Hepatocyte (in vitro differentiated cells): ENCODE measurements at regions not wholly inside any gene's neighbourhood (a gene's known extent, or its start where the extent isn't known, plus 50 kb on each side); places are given as distances from the start of the nearest gene placed in this dataset.
"Not testable (repeated sequence)": the region's sequence is repeated elsewhere in the genome, so short reads cannot be mapped to it uniquely, and the experiment has no call there.

Experiments
- DNase-seq: peaks from one replicate; pipeline ENCODE4 v3.0.0-alpha.2; 2016; ENCODE audit warnings: low spot score
- H2AFZ ChIP-seq: fragments of 200-600 bp; sonication (generic); 2 replicates; pipeline ENCODE4 v1.6.0; 2016; ENCODE audit warnings: antibody characterized with exemption, mild to moderate bottlenecking
- H3K27ac ChIP-seq: fragments of 200-600 bp; sonication (generic); 2 replicates; pipeline ENCODE4 v1.5.1; 2016; ENCODE audit warnings: mild to moderate bottlenecking
- H3K27me3 ChIP-seq: fragments of 200-600 bp; sonication (generic); 2 replicates; pipeline ENCODE4 v1.6.1; 2016
- H3K36me3 ChIP-seq: fragments of 200-600 bp; sonication (generic); replicated peaks from 2 replicates; pipeline ENCODE4 v1.5.1; 2016; ENCODE audit warnings: low read depth; ENCODE audit not compliant: insufficient read depth
- H3K4me1 ChIP-seq: fragments of 200-600 bp; sonication (generic); 2 replicates; pipeline ENCODE4 v1.5.1; 2016; ENCODE audit warnings: mild to moderate bottlenecking, moderate library complexity; ENCODE audit not compliant: insufficient read depth
- H3K4me2 ChIP-seq: fragments of 200-600 bp; sonication (generic); 2 replicates; pipeline ENCODE4 v1.6.0; 2016
- H3K4me3 ChIP-seq: fragments of 200-600 bp; sonication (generic); 2 replicates; pipeline ENCODE4 v1.5.1; 2016; ENCODE audit warnings: mild to moderate bottlenecking
- H3K79me2 ChIP-seq: fragments of 200-600 bp; sonication (generic); 2 replicates; pipeline ENCODE4 v1.6.0; 2017; ENCODE audit warnings: mild to moderate bottlenecking
- H3K9me2 ChIP-seq: fragments of 200-600 bp; sonication (generic); replicated peaks from 2 replicates; pipeline ENCODE4 v1.6.0; 2017; ENCODE audit warnings: mild to moderate bottlenecking; ENCODE audit not compliant: insufficient read depth
- H3K9me3 ChIP-seq: fragments of 200-600 bp; sonication (generic); 2 replicates; pipeline ENCODE4 v1.5.1; 2016; ENCODE audit warnings: low read depth, mild to moderate bottlenecking
- H4K20me1 ChIP-seq: fragments of 200-600 bp; sonication (generic); 2 replicates; pipeline ENCODE4 v1.6.0; 2016; ENCODE audit warnings: mild to moderate bottlenecking; ENCODE audit not compliant: insufficient read depth, poor library complexity, severe bottlenecking
- CTCF ChIP-seq: fragments of 200-600 bp; sonication (generic); IDR thresholded peaks from 2 replicates; pipeline ENCODE4 v1.5.1; 2016; ENCODE audit warnings: antibody characterized with exemption, mild to moderate bottlenecking; ENCODE audit not compliant: poor library complexity
- EZH2 ChIP-seq: fragments of 200-600 bp; sonication (generic); IDR thresholded peaks from 2 replicates; pipeline ENCODE4 v1.6.1; 2016; ENCODE audit warnings: antibody characterized with exemption, mild to moderate bottlenecking, borderline replicate concordance
- EZH2phosphoT487 ChIP-seq: fragments of 200-600 bp; sonication (generic); IDR thresholded peaks from one replicate; pipeline ENCODE4 v1.6.1; 2018; ENCODE audit warnings: antibody characterized with exemption, mild to moderate bottlenecking, low read depth, moderate library complexity; ENCODE audit not compliant: unreplicated experiment, severe bottlenecking
- whole genome bisulfite sequencing: methylation state at CpG from one replicate; pipeline ENCODE4 v1.1.6; 2016; ENCODE audit warnings: low lambda C conversion rate; ENCODE audit errors: missing lambda C conversion rate; 5-methylcytosine and 5-hydroxymethylcytosine counted together

GRCh38 chr9:78422309-78422708, 125.4 kb downstream of the PSAT1 start:
- no peak overlapping the region for H3K27ac ChIP-seq
- no peaks in the 10 kb centered on the region for H3K79me2 ChIP-seq
- no peak for TF ChIP-seq CTCF
- TF ChIP-seq EZH2phosphoT487: no peak
- TF ChIP-seq EZH2: no peak
- 93% methylated on average over 5 of the region's 5 CpGs for WGBS
- no peaks in the 10 kb centered on the region for H3K4me1 ChIP-seq
- no peaks in the 10 kb centered on the region for H4K20me1 ChIP-seq
- H3K9me2 ChIP-seq: no peaks in the 10 kb centered on the region
- no peaks in the 10 kb centered on the region for H3K9me3 ChIP-seq
- no peak overlapping the region for H3K4me2 ChIP-seq
- no peak overlapping the region for H3K4me3 ChIP-seq
- no peaks in the 10 kb centered on the region for H3K27me3 ChIP-seq
- DNase-seq: no peak
- H3K36me3 ChIP-seq: no peaks in the 10 kb centered on the region
- no peak overlapping the region for H2AFZ ChIP-seq

- Histone ChIP-seq H2AFZ (no peak overlapping the region), H3K4me2 (no peak overlapping the region), H3K36me3 (no peaks in the 10 kb centered on the region), H4K20me1 (no peaks in the 10 kb centered on the region), H3K4me3 (no peak overlapping the region), H3K4me1 (no peaks in the 10 kb centered on the region), H3K27me3 (no peaks in the 10 kb centered on the region), H3K27ac (no peak overlapping the region), H3K79me2 (no peaks in the 10 kb centered on the region), H3K9me2 (no peaks in the 10 kb centered on the region), H3K9me3 (no peaks in the 10 kb centered on the region)
- WGBS: 91% methylated on average over 3 of the region's 3 CpGs
- no peak for TF ChIP-seq EZH2
- TF ChIP-seq CTCF: no peak
- TF ChIP-seq EZH2phosphoT487: no peak
- DNase-seq: no peak
Observed at GRCh38 chr9:78424299-78424698, 127.4 kb downstream of the PSAT1 start.

- Histone ChIP-seq H2AFZ (no peak overlapping the region), H3K27me3 (no peaks in the 10 kb centered on the region), H3K4me3 (no peak overlapping the region), H3K9me3 (no peaks in the 10 kb centered on the region), H3K79me2 (no peaks in the 10 kb centered on the region), H3K4me1 (no peaks in the 10 kb centered on the region), H3K9me2 (no peaks in the 10 kb centered on the region), H4K20me1 (no peaks in the 10 kb centered on the region), H3K27ac (no peak overlapping the region), H3K4me2 (no peak overlapping the region), H3K36me3 (no peaks in the 10 kb centered on the region)
- TF ChIP-seq EZH2: no peak
- TF ChIP-seq CTCF: no peak
- no peak for TF ChIP-seq EZH2phosphoT487
- no peak for DNase-seq
- WGBS: 81% methylated on average over 2 of the region's 2 CpGs
Observed at GRCh38 chr9:78428640-78429039, 131.7 kb downstream of the PSAT1 start.

- no peak for TF ChIP-seq EZH2
- TF ChIP-seq CTCF: no peak
- TF ChIP-seq EZH2phosphoT487: no peak
- no peaks in the 10 kb centered on the region for H3K36me3 ChIP-seq
- no peak for DNase-seq
- no peak overlapping the region for H3K27ac ChIP-seq
- H3K4me3 ChIP-seq: no peak overlapping the region
- H3K79me2 ChIP-seq: no peaks in the 10 kb centered on the region
- no peaks in the 10 kb centered on the region for H3K9me3 ChIP-seq
- H4K20me1 ChIP-seq: no peaks in the 10 kb centered on the region
- no peak overlapping the region for H2AFZ ChIP-seq
- H3K9me2 ChIP-seq: no peaks in the 10 kb centered on the region
- 96% methylated on average over 3 of the region's 3 CpGs for WGBS
- H3K27me3 ChIP-seq: no peaks in the 10 kb centered on the region
- H3K4me2 ChIP-seq: no peak overlapping the region
- H3K4me1 ChIP-seq: no peaks in the 10 kb centered on the region
Observed at GRCh38 chr9:78430387-78430786, 133.5 kb downstream of the PSAT1 start.

GRCh38 chr9:78431039-78431438, 134.1 kb downstream of the PSAT1 start:
- not testable (repeated sequence) for H3K27me3 ChIP-seq, H3K79me2 ChIP-seq, H3K4me3 ChIP-seq, H3K27ac ChIP-seq, H3K9me2 ChIP-seq, DNase-seq, H3K36me3 ChIP-seq, H4K20me1 ChIP-seq, H3K9me3 ChIP-seq, H3K4me1 ChIP-seq, H2AFZ ChIP-seq, H3K4me2 ChIP-seq
- WGBS: 92% methylated on average over 6 of the region's 6 CpGs
